Ovary (tissue), 7 donors: ENCODE measurements at regions not wholly inside any gene's neighbourhood (a gene's known extent, or its start where the extent isn't known, plus 50 kb on each side); places are given as distances from the start of the nearest gene placed in this dataset.

Experiments used
- DNase-seq, 5 donors: peaks; one replicate each; pipeline ENCODE4 v3.0.0-alpha.2; 2019 to 2020
- H3K27ac ChIP-seq, 2 donors: fragments of 200-600 bp; one replicate each; pipeline versions ENCODE4 v1.5.1 to v1.8.0; 2019 to 2022
- H3K27me3 ChIP-seq: fragments of 200-600 bp; one replicate; pipeline ENCODE4 v1.8.0; 2022
- H3K36me3 ChIP-seq: fragments of 200-600 bp; sonication (generic); one replicate; pipeline ENCODE4 v1.5.1; 2019
- H3K4me1 ChIP-seq: one replicate; pipeline ENCODE4 v1.8.1; 2013; ENCODE audit warnings: mild to moderate bottlenecking, moderate library complexity; ENCODE audit not compliant: insufficient read depth
- H3K4me3 ChIP-seq: fragments of 200-600 bp; sonication (generic); one replicate; pipeline ENCODE4 v1.5.1; 2017
- H3K9me3 ChIP-seq, 2 donors: fragments of 200-600 bp in 1 of 2; sonication (generic) in 1 of 2; one replicate each; pipeline versions ENCODE4 v1.5.1 to v1.8.1; 2013 to 2019; ENCODE audit warnings: mild to moderate bottlenecking in 1 of 2, moderate library complexity in 1 of 2
- CTCF ChIP-seq, 3 donors: fragments of 450-650 bp in 2 of 3; fragments of 200-600 bp in 1 of 3; IDR thresholded peaks; one replicate each; pipeline versions ENCODE4 v1.5.1 to v1.8.0; 2016 to 2022; ENCODE audit warnings: antibody characterized with exemption in 3 of 3, mild to moderate bottlenecking in 1 of 3
- EP300 ChIP-seq: sonication (generic); formaldehyde crosslinking; IDR thresholded peaks from one replicate; pipeline ENCODE4 v1.6.1; 2017; ENCODE audit warnings: antibody characterized with exemption
- POLR2A ChIP-seq: fragments of 450-650 bp; IDR thresholded peaks from one replicate; pipeline ENCODE4 v1.6.1; 2017; ENCODE audit warnings: antibody characterized with exemption, mild to moderate bottlenecking, moderate library complexity
- WGBS, 3 donors: extraction: QIAGEN DNeasy Blood & Tissue Kit in 1 of 3; methylation state at CpG; one replicate each; pipeline versions ENCODE4 v1.1.5 to v1.1.7; 2013 to 2017; 5-methylcytosine and 5-hydroxymethylcytosine counted together
- intact Hi-C, 4 donors: fragments of 100-400 bp; cut with DNase I; formaldehyde crosslinking; loops; one replicate each; pipeline versions ENCODE4 v1.11.0 to v1.15.1; 2022 to 2023
- donor health status: DM: no; HTN: no; CAD: no; lungs with moderate emphysema.
- donor health status: DM: no; HTN: no; CAD: no.
- donor health status: Bipolar disorder and iron deficiency.
- donor health status: DM: no; HTN: no; CAD: no.
- donor health status: DM: yes; HTN: yes; CAD: no.

GRCh38 chr13:111864566-111864965 is 202.4 kb upstream of the SOX1 start:
- Histone ChIP-seq H3K27ac (no peak overlapping the region), H3K27me3 (no peaks in the 10 kb centered on the region), H3K4me1 (no peaks in the 10 kb centered on the region), H3K4me3 (no peak overlapping the region), H3K9me3 (no peaks in the 10 kb centered on the region), H3K36me3 (no peaks in the 10 kb centered on the region)
- no peak for DNase-seq
- intact Hi-C loops = no loop called here
- 84 to 89% (median 86%) methylated on average over 12 of the region's 12 CpGs for WGBS, 3 donors
- TF ChIP-seq CTCF (IDR thresholded peaks at IDR 0.05) (no peak), POLR2A (no peak), EP300 (no peak)

- H3K36me3 ChIP-seq = no peaks in the 10 kb centered on the region
- H3K27me3 ChIP-seq = no peaks in the 10 kb centered on the region
- intact Hi-C loops = no loop called here
- no peak for TF ChIP-seq EP300
- no peak for TF ChIP-seq POLR2A
- no peak for TF ChIP-seq CTCF (IDR thresholded peaks at IDR 0.05)
- no peaks in the 10 kb centered on the region for H3K4me1 ChIP-seq
- H3K9me3 ChIP-seq = no peaks in the 10 kb centered on the region
- WGBS, 3 donors = 62 to 69% (median 63%) methylated on average over 7 of the region's 7 CpGs
- DNase-seq = no peak
- no peak overlapping the region for H3K4me3 ChIP-seq
- H3K27ac ChIP-seq = no peak overlapping the region
Measured at GRCh38 chr13:111865046-111865445, 201.9 kb upstream of the SOX1 start.

GRCh38 chr13:111865826-111866225 is 201.1 kb upstream of the SOX1 start:
- no peaks in the 10 kb centered on the region for H3K9me3 ChIP-seq
- H3K27ac ChIP-seq = no peak overlapping the region
- no peak overlapping the region for H3K4me3 ChIP-seq
- no peak for DNase-seq
- TF ChIP-seq POLR2A (no peak), EP300 (no peak), CTCF (IDR thresholded peaks at IDR 0.05) (no peak)
- H3K27me3 ChIP-seq = no peaks in the 10 kb centered on the region
- intact Hi-C loops = no loop called here
- H3K36me3 ChIP-seq = no peaks in the 10 kb centered on the region
- 71 to 79% (median 74%) methylated on average over 8 of the region's 8 CpGs for WGBS, 3 donors
- H3K4me1 ChIP-seq = no peaks in the 10 kb centered on the region

- no peak for DNase-seq
- Histone ChIP-seq H3K4me3 (no peak overlapping the region), H3K9me3 (no peaks in the 10 kb centered on the region), H3K27ac (no peak overlapping the region), H3K27me3 (no peaks in the 10 kb centered on the region), H3K36me3 (no peaks in the 10 kb centered on the region), H3K4me1 (no peaks in the 10 kb centered on the region)
- 83 to 88% (median 88%) methylated on average over 11 of the region's 11 CpGs for WGBS, 3 donors
- intact Hi-C loops = no loop called here
- TF ChIP-seq EP300 = no peak
- TF ChIP-seq CTCF (IDR thresholded peaks at IDR 0.05) = no peak
- TF ChIP-seq POLR2A = no peak
Measured at GRCh38 chr13:111866731-111867245, 200.2 kb upstream of the SOX1 start.
